IPS-15b (cell line): ENCODE measurements at regions not wholly inside any gene's neighbourhood (a gene's known extent, or its start where the extent isn't known, plus 50 kb on each side); places are given as distances from the start of the nearest gene placed in this dataset.
"Not testable (repeated sequence)": the region's sequence is repeated elsewhere in the genome, so short reads cannot be mapped to it uniquely, and the experiment has no call there.

ENCODE experiments used
- H3K27me3 ChIP-seq: one replicate; pipeline ENCODE4 v1.6.1; 2013; ENCODE audit warnings: low read length; ENCODE audit not compliant: control insufficient read depth, insufficient read depth
- H3K36me3 ChIP-seq: one replicate; pipeline ENCODE4 v1.6.1; 2013; ENCODE audit warnings: low read length; ENCODE audit not compliant: control insufficient read depth, insufficient read depth
- H3K4me1 ChIP-seq: one replicate; pipeline ENCODE4 v1.6.1; 2013; ENCODE audit warnings: mild to moderate bottlenecking, low read length; ENCODE audit not compliant: control insufficient read depth, insufficient read depth
- H3K4me3 ChIP-seq: one replicate; pipeline ENCODE4 v1.5.1; 2013; ENCODE audit warnings: low read depth, low read length
- H3K9ac ChIP-seq: one replicate; pipeline ENCODE4 v1.6.1; 2013; ENCODE audit warnings: low read depth, mild to moderate bottlenecking, low read length
- H3K9me3 ChIP-seq: one replicate; pipeline ENCODE4 v1.6.1; 2013; ENCODE audit warnings: mild to moderate bottlenecking, low read length; ENCODE audit not compliant: control insufficient read depth, insufficient read depth

DNA sequence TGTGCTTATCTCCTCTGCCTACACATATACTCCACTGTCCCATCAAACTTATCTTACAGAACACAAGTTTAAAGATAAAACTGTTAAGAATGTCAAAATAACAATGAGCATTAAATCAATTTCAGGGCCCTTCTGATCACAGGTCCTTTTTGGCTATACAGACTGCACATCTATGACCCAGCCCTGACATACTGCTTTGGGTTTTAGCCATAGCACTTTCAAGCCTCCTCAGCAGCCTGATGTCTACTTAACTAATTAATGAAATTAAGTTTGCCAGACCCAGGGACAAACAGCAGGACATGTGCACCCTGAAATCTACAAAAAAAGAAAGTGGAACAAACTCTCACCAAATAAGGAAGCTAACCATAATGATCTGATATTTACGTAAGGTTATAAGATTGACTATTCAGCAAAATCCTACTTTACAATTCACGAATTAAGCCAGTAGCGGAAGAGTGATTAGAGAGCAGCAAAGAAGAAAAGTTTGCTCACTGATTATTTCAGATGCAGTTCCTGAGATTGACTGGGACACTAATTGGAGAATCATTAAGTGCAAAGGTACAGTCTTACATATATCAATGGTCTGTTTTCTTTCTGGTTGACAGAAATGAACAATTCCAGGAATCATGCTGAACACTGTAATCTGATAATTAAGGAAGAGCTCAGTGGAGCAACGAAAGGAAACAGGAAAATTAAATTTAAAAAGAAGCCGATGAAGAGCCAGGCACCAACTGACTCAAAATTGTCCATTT is 669.3 kb upstream of the LRRN3 start:
- H3K4me3 ChIP-seq = no peak overlapping the region
- H3K27me3 ChIP-seq = no peaks in the 10 kb centered on the region
- no peak overlapping the region for H3K9ac ChIP-seq
- no peaks in the 10 kb centered on the region for H3K36me3 ChIP-seq
- no peaks in the 10 kb centered on the region for H3K4me1 ChIP-seq
- no peaks in the 10 kb centered on the region for H3K9me3 ChIP-seq

DNA sequence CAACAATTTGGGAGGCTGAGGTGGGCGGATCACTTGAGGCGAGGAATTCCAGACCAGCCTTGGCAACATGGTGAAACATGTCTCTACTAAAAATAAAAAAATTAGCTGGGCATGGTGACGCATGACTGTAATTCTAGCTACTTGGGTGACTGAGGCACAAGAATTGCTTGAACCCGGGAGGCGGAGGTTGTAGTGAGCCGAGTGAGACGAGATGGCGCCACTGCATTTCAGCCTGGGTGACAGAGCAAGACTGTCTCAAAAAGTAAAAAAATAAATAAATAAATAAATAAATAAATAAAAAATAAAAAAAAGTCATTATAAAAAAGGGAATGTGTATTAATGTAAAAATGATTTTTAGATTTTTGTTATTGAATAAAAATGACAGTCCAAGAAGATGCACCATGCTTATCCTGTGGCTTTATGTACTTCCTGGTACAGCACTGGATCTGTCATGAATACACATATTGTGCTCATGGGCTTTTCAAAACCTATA is 658.8 kb upstream of the LRRN3 start:
- Histone ChIP-seq H3K9me3 (no peaks in the 10 kb centered on the region), H3K4me3 (no peak overlapping the region), H3K27me3 (no peaks in the 10 kb centered on the region), H3K4me1 (no peaks in the 10 kb centered on the region), H3K36me3 (no peaks in the 10 kb centered on the region), H3K9ac (no peak overlapping the region)

GRCh38 chr7:110438926-110439325 is 652.0 kb upstream of the LRRN3 start:
- H3K4me3 ChIP-seq, H3K9me3 ChIP-seq, H3K9ac ChIP-seq, H3K36me3 ChIP-seq, H3K4me1 ChIP-seq, H3K27me3 ChIP-seq: not testable (repeated sequence)

- no peaks in the 10 kb centered on the region for H3K36me3 ChIP-seq
- no peaks in the 10 kb centered on the region for H3K27me3 ChIP-seq
- H3K4me3 ChIP-seq = no peak overlapping the region
- no peak overlapping the region for H3K9ac ChIP-seq
- H3K4me1 ChIP-seq = no peaks in the 10 kb centered on the region
- H3K9me3 ChIP-seq = no peaks in the 10 kb centered on the region
Measured at GRCh38 chr7:110442381-110442837, 648.5 kb upstream of the LRRN3 start.

DNA sequence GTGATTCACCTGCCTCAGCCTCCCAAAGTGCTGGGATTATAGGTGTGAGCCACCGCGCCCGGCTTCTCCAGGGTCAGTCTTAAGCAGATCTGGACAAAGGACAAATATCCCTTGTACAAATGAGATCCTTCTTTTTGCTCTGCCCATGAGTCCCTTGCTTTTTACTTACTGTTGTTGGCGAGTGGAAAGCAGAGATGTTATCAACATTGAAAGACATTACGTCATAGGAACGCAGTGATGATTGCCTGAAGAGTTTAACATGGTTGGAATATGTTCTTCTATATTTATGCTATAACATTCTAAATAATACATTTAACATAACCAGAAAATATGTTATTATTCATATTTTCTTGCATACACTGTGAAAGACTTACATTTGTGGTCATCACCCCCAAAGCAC is 644.3 kb upstream of the LRRN3 start:
- H3K36me3 ChIP-seq = no peaks in the 10 kb centered on the region
- no peaks in the 10 kb centered on the region for H3K27me3 ChIP-seq
- no peak overlapping the region for H3K4me3 ChIP-seq
- no peaks in the 10 kb centered on the region for H3K9me3 ChIP-seq
- H3K4me1 ChIP-seq = no peaks in the 10 kb centered on the region
- no peak overlapping the region for H3K9ac ChIP-seq

- Histone ChIP-seq H3K4me1 (no peaks in the 10 kb centered on the region), H3K9me3 (no peaks in the 10 kb centered on the region), H3K4me3 (no peak overlapping the region), H3K9ac (no peak overlapping the region), H3K27me3 (no peaks in the 10 kb centered on the region), H3K36me3 (no peaks in the 10 kb centered on the region)
Measured at GRCh38 chr7:110448918-110449317, 642.0 kb upstream of the LRRN3 start.

GRCh38 chr7:110454713-110455112 is 636.2 kb upstream of the LRRN3 start:
- H3K4me1 ChIP-seq = no peaks in the 10 kb centered on the region
- no peak overlapping the region for H3K9ac ChIP-seq
- H3K36me3 ChIP-seq = no peaks in the 10 kb centered on the region
- H3K4me3 ChIP-seq = no peak overlapping the region
- H3K9me3 ChIP-seq = no peaks in the 10 kb centered on the region
- H3K27me3 ChIP-seq = no peaks in the 10 kb centered on the region

- no peaks in the 10 kb centered on the region for H3K36me3 ChIP-seq
- no peaks in the 10 kb centered on the region for H3K4me1 ChIP-seq
- H3K9me3 ChIP-seq = no peaks in the 10 kb centered on the region
- H3K27me3 ChIP-seq = no peaks in the 10 kb centered on the region
- no peak overlapping the region for H3K4me3 ChIP-seq
- H3K9ac ChIP-seq = no peak overlapping the region
Measured at GRCh38 chr7:110461621-110462020, 629.3 kb upstream of the LRRN3 start.

GRCh38 chr7:110470420-110470819 is 620.5 kb upstream of the LRRN3 start:
- Histone ChIP-seq H3K36me3 (peaks cover 2% of the 10 kb centered on the region), H3K9me3 (no peaks in the 10 kb centered on the region), H3K9ac (no peak overlapping the region)

GRCh38 chr7:110472419-110472818 is 618.5 kb upstream of the LRRN3 start:
- not testable (repeated sequence) for H3K9ac ChIP-seq, H3K4me1 ChIP-seq, H3K4me3 ChIP-seq, H3K27me3 ChIP-seq, H3K9me3 ChIP-seq, H3K36me3 ChIP-seq

More at GRCh38 chr7:110470420-110470819, 620.5 kb upstream of the LRRN3 start:
- Histone ChIP-seq H3K4me1 (no peaks in the 10 kb centered on the region), H3K4me3 (no peak overlapping the region), H3K27me3 (no peaks in the 10 kb centered on the region)

DNA sequence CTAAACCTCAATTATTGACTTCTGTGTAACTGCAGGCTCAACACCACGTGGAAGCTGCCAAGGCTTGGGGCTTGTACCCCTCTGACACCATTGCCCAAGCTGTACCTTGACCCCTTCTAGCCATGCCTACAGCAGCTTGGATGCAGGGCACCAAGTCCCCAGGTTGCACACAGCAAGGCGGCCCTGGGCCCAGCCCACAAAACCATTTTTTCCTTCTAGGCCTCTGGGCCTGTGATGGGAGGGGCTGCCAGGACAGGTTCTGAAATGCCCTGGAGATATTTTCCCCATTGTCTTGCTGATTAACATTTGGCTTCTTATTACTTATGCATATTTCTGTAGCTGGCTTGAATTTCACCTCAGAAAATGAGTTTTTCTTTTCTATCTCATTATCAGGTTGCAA is 610.0 kb upstream of the LRRN3 start:
- Histone ChIP-seq H3K9me3 (peaks cover 6% of the 10 kb centered on the region), H3K36me3 (no peaks in the 10 kb centered on the region), H3K4me3 (no peak overlapping the region), H3K4me1 (no peaks in the 10 kb centered on the region), H3K27me3 (no peaks in the 10 kb centered on the region), H3K9ac (no peak overlapping the region)

DNA sequence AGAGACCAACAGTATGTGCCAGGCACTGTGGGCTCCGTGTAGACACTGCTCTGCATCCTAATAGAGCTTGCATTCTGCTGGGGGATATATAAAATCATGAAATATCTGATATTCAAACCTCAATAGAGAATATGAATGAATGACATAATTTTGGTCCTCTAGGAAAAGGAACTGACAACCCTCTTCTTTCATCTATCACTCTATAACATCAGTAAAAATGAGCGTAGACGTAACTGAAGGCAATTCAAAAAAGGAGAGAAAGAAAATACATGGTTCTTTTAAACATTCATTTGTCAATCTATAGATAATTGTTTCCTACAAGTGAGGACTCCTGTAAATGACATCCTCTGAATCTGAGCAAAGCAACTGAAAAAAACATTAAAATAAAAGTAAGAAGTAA is 607.4 kb upstream of the LRRN3 start:
- no peaks in the 10 kb centered on the region for H3K36me3 ChIP-seq
- H3K4me3 ChIP-seq = no peak overlapping the region
- no peaks in the 10 kb centered on the region for H3K4me1 ChIP-seq
- H3K27me3 ChIP-seq = no peaks in the 10 kb centered on the region
- no peak overlapping the region for H3K9ac ChIP-seq
- H3K9me3 ChIP-seq = peaks cover 6% of the 10 kb centered on the region
